ENCODE measurements at regions not wholly inside any gene's neighbourhood (a gene's known extent, or its start where the extent isn't known, plus 50 kb on each side); places are given as distances from the start of the nearest gene placed in this dataset.

DNA sequence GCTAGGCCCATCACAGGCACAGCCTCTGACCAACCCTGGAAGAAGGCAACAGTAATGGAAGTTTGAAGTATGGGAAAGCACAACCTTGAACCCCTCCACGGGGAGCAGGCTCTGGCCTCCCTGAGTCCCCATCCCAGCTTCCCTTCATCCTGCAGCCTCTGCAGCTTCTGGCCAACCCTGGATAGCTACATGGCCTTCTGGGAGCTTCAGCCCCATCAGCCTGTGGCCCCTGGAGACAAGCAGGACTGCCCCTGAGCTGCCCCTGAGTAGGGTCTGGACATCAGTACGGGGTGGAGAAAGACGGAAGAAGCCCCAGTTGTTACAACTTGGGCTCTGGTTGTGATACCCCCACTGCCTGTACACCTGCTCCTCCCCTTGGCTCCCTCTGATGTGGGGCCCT lies 113.8 kb upstream of the CD82 start:
- H3K4me1 Mint-ChIP-seq (ENCODE audit: low read depth): no peaks in the 10 kb centered on the region
- Histone ChIP-seq H3K36me3 (ENCODE audit: insufficient read depth, low read length) (no peaks in the 10 kb centered on the region), H3K4me1 (ENCODE audit: insufficient read depth, low read length) (no peaks in the 10 kb centered on the region), H3K27me3 (ENCODE audit: control insufficient read depth in 1 of 2, insufficient read depth in 2 of 2, low read length in 2 of 2) (peaks cover 0 to 3% of the 10 kb centered on the region in 2 experiments), H3K27ac (ENCODE audit: low read depth in 1 of 2, low read length in 2 of 2) (no peak overlapping the region), H3K9me3 (ENCODE audit: control insufficient read depth in 1 of 2, insufficient read depth in 1 of 2, low read length in 2 of 2) (no peaks in the 10 kb centered on the region), H3K4me3 (ENCODE audit: low read length) (no peak overlapping the region)
- no peak overlapping the region for H3K4me3 Mint-ChIP-seq
- ATAC-seq (ENCODE audit: poor library complexity) (no peak), DNase-seq (no peak)
- intact Hi-C loops (cut with DNase I, micrococcal nuclease): no loop called here
- H3K9me3 Mint-ChIP-seq: no peaks in the 10 kb centered on the region
- CTCF ChIA-PET: no interaction called here
- H3K27ac Mint-ChIP-seq: no peak overlapping the region
- POLR2A ChIA-PET: no interaction called here
- H3K36me3 Mint-ChIP-seq (ENCODE audit: low read depth): no peaks in the 10 kb centered on the region
- no peaks in the 10 kb centered on the region for H3K27me3 Mint-ChIP-seq
- TF ChIP-seq, protein P1, sequence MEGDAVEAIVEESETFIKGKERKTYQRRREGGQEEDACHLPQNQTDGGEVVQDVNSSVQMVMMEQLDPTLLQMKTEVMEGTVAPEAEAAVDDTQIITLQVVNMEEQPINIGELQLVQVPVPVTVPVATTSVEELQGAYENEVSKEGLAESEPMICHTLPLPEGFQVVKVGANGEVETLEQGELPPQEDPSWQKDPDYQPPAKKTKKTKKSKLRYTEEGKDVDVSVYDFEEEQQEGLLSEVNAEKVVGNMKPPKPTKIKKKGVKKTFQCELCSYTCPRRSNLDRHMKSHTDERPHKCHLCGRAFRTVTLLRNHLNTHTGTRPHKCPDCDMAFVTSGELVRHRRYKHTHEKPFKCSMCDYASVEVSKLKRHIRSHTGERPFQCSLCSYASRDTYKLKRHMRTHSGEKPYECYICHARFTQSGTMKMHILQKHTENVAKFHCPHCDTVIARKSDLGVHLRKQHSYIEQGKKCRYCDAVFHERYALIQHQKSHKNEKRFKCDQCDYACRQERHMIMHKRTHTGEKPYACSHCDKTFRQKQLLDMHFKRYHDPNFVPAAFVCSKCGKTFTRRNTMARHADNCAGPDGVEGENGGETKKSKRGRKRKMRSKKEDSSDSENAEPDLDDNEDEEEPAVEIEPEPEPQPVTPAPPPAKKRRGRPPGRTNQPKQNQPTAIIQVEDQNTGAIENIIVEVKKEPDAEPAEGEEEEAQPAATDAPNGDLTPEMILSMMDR (IDR thresholded peaks at IDR 0.05): no peak

DNA sequence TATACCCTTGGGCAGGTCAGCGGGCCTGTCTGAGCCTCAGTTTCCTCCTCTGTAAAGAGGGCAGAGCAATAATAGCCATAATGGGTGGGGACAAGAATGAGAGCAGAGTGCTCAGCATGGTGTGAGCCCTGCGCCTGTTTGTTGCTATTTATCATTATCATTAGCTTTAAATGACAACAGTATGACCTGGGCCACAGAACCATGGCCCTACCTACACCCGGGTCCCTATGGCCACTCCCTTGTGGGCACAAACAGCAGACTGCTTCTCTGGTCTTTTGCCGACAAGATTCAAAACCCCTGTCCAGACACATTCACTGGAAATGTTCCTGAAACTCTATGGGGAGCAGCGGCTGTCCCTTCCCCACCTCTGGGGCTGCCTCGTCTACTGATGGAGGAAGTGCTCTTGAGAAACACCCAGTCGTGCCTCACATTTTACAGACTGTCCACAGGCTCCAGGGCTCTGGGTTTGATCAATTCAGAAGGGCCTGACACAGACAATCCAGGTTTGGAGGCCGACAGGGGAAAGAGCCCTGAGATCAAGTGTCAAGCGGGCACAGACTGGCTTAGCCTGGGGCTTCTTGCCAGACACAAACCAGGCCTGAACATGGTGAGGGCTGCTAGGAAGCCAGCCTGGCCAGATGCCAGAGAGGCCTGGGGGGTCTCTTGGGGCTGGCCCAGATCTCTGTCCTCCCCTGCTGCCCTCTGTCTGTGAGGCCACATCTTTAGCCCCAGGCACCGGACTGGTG lies 112.5 kb upstream of the CD82 start:
- ChIA-PET POLR2A (no interaction called here), CTCF (no interaction called here)
- no peak overlapping the region for H3K27ac ChIP-seq (ENCODE audit: low read depth in 1 of 2, low read length in 2 of 2)
- no peaks in the 10 kb centered on the region for H3K36me3 Mint-ChIP-seq (ENCODE audit: low read depth)
- ATAC-seq (ENCODE audit: poor library complexity) (no peak), DNase-seq (no peak)
- H3K36me3 ChIP-seq (ENCODE audit: insufficient read depth, low read length): no peaks in the 10 kb centered on the region
- no peak overlapping the region for H3K4me3 ChIP-seq (ENCODE audit: low read length)
- H3K4me3 Mint-ChIP-seq: no peak overlapping the region
- intact Hi-C loops (cut with DNase I, micrococcal nuclease): no loop called here
- H3K4me1 ChIP-seq (ENCODE audit: insufficient read depth, low read length): no peaks in the 10 kb centered on the region
- H3K27me3 Mint-ChIP-seq: no peaks in the 10 kb centered on the region
- H3K4me1 Mint-ChIP-seq (ENCODE audit: low read depth): no peaks in the 10 kb centered on the region
- TF ChIP-seq, protein P1 (IDR thresholded peaks at IDR 0.05): no peak
- H3K27me3 ChIP-seq (ENCODE audit: control insufficient read depth in 1 of 2, insufficient read depth in 2 of 2, low read length in 2 of 2): peaks cover 0 to 3% of the 10 kb centered on the region in 2 experiments
- H3K9me3 Mint-ChIP-seq: no peaks in the 10 kb centered on the region
- no peak overlapping the region for H3K27ac Mint-ChIP-seq
- H3K9me3 ChIP-seq (ENCODE audit: control insufficient read depth in 1 of 2, insufficient read depth in 1 of 2, low read length in 2 of 2): no peaks in the 10 kb centered on the region

DNA sequence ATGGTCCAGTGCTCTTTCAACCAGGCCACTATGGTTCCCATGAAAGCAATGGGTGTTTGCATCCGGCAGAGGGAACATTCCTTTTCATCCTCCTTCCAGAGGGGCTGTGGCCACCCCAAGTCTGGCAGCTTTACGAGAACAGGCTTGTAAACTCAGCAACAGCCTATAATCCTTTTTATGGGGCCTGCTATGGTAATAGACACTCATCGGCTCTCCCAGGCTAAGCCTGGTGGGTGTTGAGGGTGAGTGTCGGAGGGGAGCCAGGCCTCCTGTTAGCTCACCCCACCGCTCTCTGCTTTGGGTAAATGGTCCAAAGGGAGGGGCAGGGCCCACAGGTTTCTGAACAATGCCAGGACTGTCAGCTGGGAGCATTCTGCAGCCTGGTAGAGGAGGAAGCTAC lies 111.6 kb upstream of the CD82 start:
- H3K27ac ChIP-seq (ENCODE audit: low read depth in 1 of 2, low read length in 2 of 2): no peak overlapping the region
- ATAC-seq (ENCODE audit: poor library complexity): no peak
- no peak overlapping the region for H3K4me3 ChIP-seq (ENCODE audit: low read length)
- ChIA-PET POLR2A (no interaction called here), CTCF (no interaction called here)
- Mint-ChIP-seq H3K4me1 (ENCODE audit: low read depth) (no peaks in the 10 kb centered on the region), H3K9me3 (no peaks in the 10 kb centered on the region), H3K27ac (no peak overlapping the region), H3K36me3 (ENCODE audit: low read depth) (no peaks in the 10 kb centered on the region), H3K4me3 (no peak overlapping the region), H3K27me3 (no peaks in the 10 kb centered on the region)
- H3K4me1 ChIP-seq (ENCODE audit: insufficient read depth, low read length): no peaks in the 10 kb centered on the region
- no peak for DNase-seq
- no peaks in the 10 kb centered on the region for H3K36me3 ChIP-seq (ENCODE audit: insufficient read depth, low read length)
- TF ChIP-seq, protein P1 (IDR thresholded peaks at IDR 0.05): no peak
- peaks cover 0 to 3% of the 10 kb centered on the region in 2 experiments for H3K27me3 ChIP-seq (ENCODE audit: control insufficient read depth in 1 of 2, insufficient read depth in 2 of 2, low read length in 2 of 2)
- no peaks in the 10 kb centered on the region for H3K9me3 ChIP-seq (ENCODE audit: control insufficient read depth in 1 of 2, insufficient read depth in 1 of 2, low read length in 2 of 2)
- intact Hi-C loops (cut with DNase I, micrococcal nuclease): no loop called here
